GM23338 (cell line): ENCODE measurements at regions not wholly inside any gene's neighbourhood (a gene's known extent, or its start where the extent isn't known, plus 50 kb on each side); places are given as distances from the start of the nearest gene placed in this dataset.
A peak's percentile ranks its signal among the peaks of the same experiment; 100 is the strongest.

Experiments
- CTCF ChIP-seq, 2 experiments: fragments of 200-600 bp in 1 of 2; sonication (generic) in 1 of 2; conservative IDR thresholded peaks; 2 replicates each; pipeline versions ENCODE4 v1.5.1 to v1.6.1; 2016 to 2017; ENCODE audit warnings: antibody characterized with exemption in 2 of 2, low read depth in 2 of 2, mild to moderate bottlenecking in 2 of 2, moderate library complexity in 1 of 2
- REST ChIP-seq: IDR thresholded peaks from one replicate; pipeline ENCODE4 v1.6.1; 2018; ENCODE audit warnings: antibody characterized with exemption; ENCODE audit not compliant: unreplicated experiment

- TF ChIP-seq CTCF (conservative IDR thresholded peaks at IDR 0.05; ENCODE audit: low read depth in 2 of 2) (peak; percentile 47 to 64; a peak in 3 of 4 replicates), REST (no peak)
Observed at GRCh38 chr4:137180349-137180748, 351.9 kb downstream of the PCDH18 start.
